NCI-H2107 treated with DMSO at 0.1 percent for 48 hours (cell line): ENCODE measurements at regions not wholly inside any gene's neighbourhood (a gene's known extent, or its start where the extent isn't known, plus 50 kb on each side); places are given as distances from the start of the nearest gene placed in this dataset.
"Not testable (repeated sequence)": the region's sequence is repeated elsewhere in the genome, so short reads cannot be mapped to it uniquely, and the experiment has no call there.

Source experiments
- DNase-seq: peaks from one replicate; lab custom pipeline; 2025; ENCODE audit not compliant: unreplicated experiment; lab: John Stamatoyannopoulos, UW

- no peak for DNase-seq
Measured at GRCh38 chr10:23869548-23869947, 339.4 kb upstream of the KIAA1217 start.

GRCh38 chr10:23869996-23870395 is 338.9 kb upstream of the KIAA1217 start:
- no peak for DNase-seq

- DNase-seq = no peak
Measured at GRCh38 chr10:23870651-23871610, 338.0 kb upstream of the KIAA1217 start.

GRCh38 chr10:23872290-23872689 is 336.6 kb upstream of the KIAA1217 start:
- DNase-seq = no peak

- no peak for DNase-seq
Measured at GRCh38 chr10:23877791-23878320, 331.1 kb upstream of the KIAA1217 start.

- DNase-seq = no peak
Measured at GRCh38 chr10:23884670-23885069, 324.3 kb upstream of the KIAA1217 start.

GRCh38 chr10:23885853-23886252 is 323.1 kb upstream of the KIAA1217 start:
- DNase-seq = no peak

- DNase-seq = no peak
Measured at GRCh38 chr10:23886355-23886754, 322.6 kb upstream of the KIAA1217 start.

- no peak for DNase-seq
Measured at GRCh38 chr10:23891301-23891700, 317.6 kb upstream of the KIAA1217 start.

- DNase-seq = no peak
Measured at GRCh38 chr10:23892296-23892695, 316.6 kb upstream of the KIAA1217 start.

- no peak for DNase-seq
Measured at GRCh38 chr10:23897267-23897666, 311.7 kb upstream of the KIAA1217 start.

GRCh38 chr10:23897861-23898260 is 311.1 kb upstream of the KIAA1217 start:
- DNase-seq = no peak

GRCh38 chr10:23899166-23899565 is 309.8 kb upstream of the KIAA1217 start:
- no peak for DNase-seq

- no peak for DNase-seq
Measured at GRCh38 chr10:23910291-23910690, 298.6 kb upstream of the KIAA1217 start.

- no peak for DNase-seq
Measured at GRCh38 chr10:23912884-23913404, 296.0 kb upstream of the KIAA1217 start.

- no peak for DNase-seq
Measured at GRCh38 chr10:23914641-23915040, 294.3 kb upstream of the KIAA1217 start.

GRCh38 chr10:23917251-23917840 is 291.6 kb upstream of the KIAA1217 start:
- DNase-seq = no peak

- no peak for DNase-seq
Measured at GRCh38 chr10:23918090-23918723, 290.7 kb upstream of the KIAA1217 start.

- DNase-seq = no peak
Measured at GRCh38 chr10:23918839-23919238, 290.1 kb upstream of the KIAA1217 start.

GRCh38 chr10:23927576-23928325 is 281.2 kb upstream of the KIAA1217 start:
- DNase-seq = no peak

- DNase-seq = not testable (repeated sequence)
Measured at GRCh38 chr10:23934023-23934422, 274.9 kb upstream of the KIAA1217 start.
